ENCODE measurements at regions not wholly inside any gene's neighbourhood (a gene's known extent, or its start where the extent isn't known, plus 50 kb on each side); places are given as distances from the start of the nearest gene placed in this dataset.
A peak's percentile ranks its signal among the peaks of the same experiment; 100 is the strongest.
"Not testable (repeated sequence)": the region's sequence is repeated elsewhere in the genome, so short reads cannot be mapped to it uniquely, and the experiment has no call there.

- DNase-seq: no peak
- Histone ChIP-seq H3K9me3 (no peaks in the 10 kb centered on the region; the same call in 1 of the 2 replicates), H3K4me3 (ENCODE audit: low read depth, low read length) (no peak overlapping the region), H3K27me3 (no peaks in the 10 kb centered on the region), H3K36me3 (no peaks in the 10 kb centered on the region), H3K4me1 (no peaks in the 10 kb centered on the region)
- TF ChIP-seq CTCF (IDR thresholded peaks at IDR 0.05; ENCODE audit: low read depth, low read length): no peak
Measured at GRCh38 chr3:94821241-94821640, 758.4 kb downstream of the NSUN3 start.

GRCh38 chr3:94822298-94822697 lies 759.4 kb downstream of the NSUN3 start:
- no peak for TF ChIP-seq CTCF (IDR thresholded peaks at IDR 0.05; ENCODE audit: low read depth, low read length)
- no peaks in the 10 kb centered on the region for H3K36me3 ChIP-seq
- no peaks in the 10 kb centered on the region for H3K4me1 ChIP-seq
- no peak for DNase-seq
- H3K9me3 ChIP-seq: no peaks in the 10 kb centered on the region; the same call in 1 of the 2 replicates
- no peaks in the 10 kb centered on the region for H3K27me3 ChIP-seq
- no peak overlapping the region for H3K4me3 ChIP-seq (ENCODE audit: low read depth, low read length)

GRCh38 chr3:94846251-94846650 lies 783.4 kb downstream of the NSUN3 start:
- not testable (repeated sequence) for H3K27me3 ChIP-seq; H3K36me3 ChIP-seq; H3K4me1 ChIP-seq; H3K4me3 ChIP-seq (ENCODE audit: low read depth, low read length); DNase-seq; H3K9me3 ChIP-seq

- peak; percentile 87 for TF ChIP-seq CTCF (IDR thresholded peaks at IDR 0.05; ENCODE audit: low read depth, low read length)
- H3K9me3 ChIP-seq: no peaks in the 10 kb centered on the region
- no peaks in the 10 kb centered on the region for H3K27me3 ChIP-seq
- peak; percentile 49 for DNase-seq
- no peaks in the 10 kb centered on the region for H3K36me3 ChIP-seq
- no peaks in the 10 kb centered on the region for H3K4me1 ChIP-seq
- no peak overlapping the region for H3K4me3 ChIP-seq (ENCODE audit: low read depth, low read length)
Measured at GRCh38 chr3:94862703-94863102, 799.8 kb downstream of the NSUN3 start.

GRCh38 chr3:94869059-94869547 lies 806.2 kb downstream of the NSUN3 start:
- DNase-seq: no peak
- H3K36me3 ChIP-seq: no peaks in the 10 kb centered on the region
- no peak overlapping the region for H3K4me3 ChIP-seq (ENCODE audit: low read depth, low read length)
- no peaks in the 10 kb centered on the region for H3K27me3 ChIP-seq
- TF ChIP-seq CTCF (IDR thresholded peaks at IDR 0.05; ENCODE audit: low read depth, low read length): no peak
- no peaks in the 10 kb centered on the region for H3K9me3 ChIP-seq
- no peaks in the 10 kb centered on the region for H3K4me1 ChIP-seq

- TF ChIP-seq CTCF (IDR thresholded peaks at IDR 0.05; ENCODE audit: low read depth, low read length): no peak
- H3K27me3 ChIP-seq: no peaks in the 10 kb centered on the region
- DNase-seq: no peak
Measured at GRCh38 chr3:94873751-94874150, 810.9 kb downstream of the NSUN3 start.

GRCh38 chr3:94875149-94875548 lies 812.3 kb downstream of the NSUN3 start:
- no peaks in the 10 kb centered on the region for H3K36me3 ChIP-seq
- no peak for TF ChIP-seq CTCF (IDR thresholded peaks at IDR 0.05; ENCODE audit: low read depth, low read length)
- no peak overlapping the region for H3K4me3 ChIP-seq (ENCODE audit: low read depth, low read length)
- H3K27me3 ChIP-seq: no peaks in the 10 kb centered on the region
- H3K9me3 ChIP-seq: no peaks in the 10 kb centered on the region
- DNase-seq: peak; percentile 35
- H3K4me1 ChIP-seq: no peaks in the 10 kb centered on the region

More at GRCh38 chr3:94873751-94874150, 810.9 kb downstream of the NSUN3 start:
- no peak overlapping the region for H3K4me3 ChIP-seq (ENCODE audit: low read depth, low read length)
- no peaks in the 10 kb centered on the region for H3K36me3 ChIP-seq
- no peaks in the 10 kb centered on the region for H3K9me3 ChIP-seq
- no peaks in the 10 kb centered on the region for H3K4me1 ChIP-seq
